PC-9 (cell line): ENCODE measurements at regions not wholly inside any gene's neighbourhood (a gene's known extent, or its start where the extent isn't known, plus 50 kb on each side); places are given as distances from the start of the nearest gene placed in this dataset.

Experiments
- CTCF ChIP-seq: fragments of 200-600 bp; sonication (generic); conservative IDR thresholded peaks from 2 replicates; pipeline ENCODE4 v1.6.1; 2017; ENCODE audit warnings: mixed run types, antibody characterized with exemption, mild to moderate bottlenecking, moderate library complexity
- EZH2 ChIP-seq: fragments of 200-600 bp; sonication (generic); IDR thresholded peaks from 2 replicates; pipeline ENCODE4 v1.8.0; 2017; ENCODE audit warnings: antibody characterized with exemption, low read depth

DNA sequence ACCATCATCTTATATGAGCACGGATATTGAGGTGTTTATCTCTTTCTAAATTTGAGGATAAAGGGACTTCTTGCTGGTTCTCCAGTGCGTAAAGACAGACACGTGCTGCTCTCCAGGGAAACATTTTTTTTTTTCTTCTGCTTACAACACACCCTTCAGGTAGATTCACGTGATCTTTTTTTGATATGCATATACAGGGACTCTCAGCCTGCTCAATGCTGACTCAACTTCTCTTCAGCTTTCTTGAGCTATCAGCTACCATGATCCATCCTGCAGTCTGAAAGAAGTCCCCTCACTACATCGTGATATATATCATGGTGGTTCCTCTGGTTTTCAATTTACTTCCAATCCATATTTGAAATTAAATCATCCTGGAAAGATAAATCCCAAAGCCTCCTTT, 87.1 kb upstream of the SLITRK3 start:
- no peak for TF ChIP-seq CTCF
- no peak for TF ChIP-seq EZH2
